K562 (cell line): ENCODE measurements at regions not wholly inside any gene's neighbourhood (a gene's known extent, or its start where the extent isn't known, plus 50 kb on each side); places are given as distances from the start of the nearest gene placed in this dataset.

ENCODE experiments used
- ATAC-seq: fragments of 200-7000 bp; cut with Tn5 transposase; 3 replicates; pipeline ENCODE4 v1.9.1; 2020; ENCODE audit warnings: moderate library complexity
- BruUV-seq: library from RNA; stranded (reverse); fragments of 400-500 nt; replicated peaks from 2 replicates; lab custom pipeline; 2021; lab: Mats Ljungman, UMichigan
- CTCF ChIA-PET: fragments of 300-600 bp; formaldehyde crosslinking; extraction: SDS; loops from one replicate; lab custom pipeline; 2021; ENCODE audit warnings: low intra/inter-chr PET ratio; lab: Yijun Ruan, JAX
- POLR2A ChIA-PET: fragments of 300-600, 350-650 bp; sonication (Branson Sonifier 250); formaldehyde crosslinking; extraction: SDS; loops from one replicate; lab custom pipeline; 2021; ENCODE audit warnings: antibody characterized with exemption, inconsistent platforms; lab: Yijun Ruan, JAX
- DNase-seq, 4 experiments: peaks; one replicate each; pipeline versions ENCODE4 v3.0.0 to v3.0.0-alpha.2; 2011 to 2018; ENCODE audit warnings: low spot score in 3 of 4, mixed read lengths in 3 of 4; ENCODE audit errors: extremely low read depth in 1 of 4
- FAIRE-seq: peaks from 2 replicates; lab custom pipeline; 2011; peaks lifted over from hg19 to GRCh38; lab: Jason Lieb, UNC
- H2AFZ ChIP-seq: 2 replicates; pipeline ENCODE4 v1.6.0; 2011; ENCODE audit warnings: low read depth, low read length, control low read depth, inconsistent platforms
- H3K27ac ChIP-seq: fragments of 200-600 bp; 3 replicates; pipeline ENCODE4 v1.8.0; 2011; ENCODE audit warnings: low read depth, mild to moderate bottlenecking, control low read depth, inconsistent platforms, low read length, moderate library complexity, mixed read lengths; ENCODE audit errors: extremely low read depth
- H3K27me3 ChIP-seq, 2 experiments: fragments of 300-600 bp in 1 of 2; 2 replicates in 1 of 2; 3 replicates in 1 of 2; pipeline versions ENCODE4 v1.6.0 to v1.8.0; 2011; ENCODE audit warnings: inconsistent platforms in 2 of 2, low read length in 2 of 2, mild to moderate bottlenecking in 1 of 2, mixed read lengths in 1 of 2, moderate library complexity in 1 of 2; ENCODE audit not compliant: control insufficient read depth in 2 of 2, insufficient read depth in 2 of 2
- H3K36me3 ChIP-seq: fragments of 300-600 bp; 3 replicates; pipeline ENCODE4 v1.8.0; 2011; ENCODE audit warnings: mild to moderate bottlenecking, low read length, inconsistent platforms; ENCODE audit not compliant: control insufficient read depth, insufficient read depth
- H3K4me1 ChIP-seq, 2 experiments: fragments of 200-600 bp in 1 of 2; replicated peaks in 1 of 2; 2 replicates in 1 of 2; 3 replicates in 1 of 2; pipeline versions ENCODE4 v1.5.1 to v1.8.0; 2011; ENCODE audit warnings: inconsistent platforms in 2 of 2, low read length in 2 of 2, mild to moderate bottlenecking in 1 of 2, mixed read lengths in 1 of 2, moderate library complexity in 1 of 2; ENCODE audit not compliant: control insufficient read depth in 2 of 2, insufficient read depth in 2 of 2
- H3K4me2 ChIP-seq: 2 replicates; pipeline ENCODE4 v1.6.1; 2011; ENCODE audit warnings: low read length, control low read depth, inconsistent platforms, mixed read lengths; ENCODE audit not compliant: insufficient read depth
- H3K4me3 ChIP-seq: fragments of 200-600 bp; sonication (generic), shearing (Covaris generic); 2 replicates; pipeline ENCODE4 v1.5.1; 2016; ENCODE audit warnings: control low read depth, inconsistent platforms
- H3K79me2 ChIP-seq: fragments of 200-600 bp; 3 replicates; pipeline ENCODE4 v1.8.0; 2011; ENCODE audit warnings: low read length, inconsistent platforms; ENCODE audit not compliant: control insufficient read depth, insufficient read depth
- H3K9ac ChIP-seq, 2 experiments: 2 replicates each; pipeline versions ENCODE4 v1.6.0 to v1.6.1; 2011; ENCODE audit warnings: low read depth in 2 of 2, low read length in 2 of 2, control low read depth in 1 of 2, inconsistent platforms in 1 of 2, mild to moderate bottlenecking in 1 of 2, mixed read lengths in 1 of 2; ENCODE audit not compliant: insufficient read depth in 1 of 2
- H3K9me1 ChIP-seq: one replicate; pipeline ENCODE4 v1.6.0; 2011; ENCODE audit warnings: inconsistent platforms, mild to moderate bottlenecking, low read length, moderate library complexity; ENCODE audit not compliant: control insufficient read depth, insufficient read depth
- H3K9me3 ChIP-seq: replicated peaks from 2 replicates; pipeline ENCODE4 v1.5.1; 2011; ENCODE audit warnings: low read depth, low read length, inconsistent platforms; ENCODE audit not compliant: control insufficient read depth, insufficient read depth
- H4K20me1 ChIP-seq: replicated peaks from 2 replicates; pipeline ENCODE4 v1.6.1; 2011; ENCODE audit warnings: low read length, inconsistent platforms, mixed read lengths; ENCODE audit not compliant: control insufficient read depth, insufficient read depth
- BDP1 ChIP-seq: IDR thresholded peaks from 3 replicates; pipeline ENCODE4 v1.6.1; 2011; ENCODE audit not compliant: insufficient read length, insufficient read depth
- CC2D1A ChIP-seq: fragments of 450-650 bp; IDR thresholded peaks from 2 replicates; pipeline ENCODE4 v1.6.1; 2017; ENCODE audit warnings: mild to moderate bottlenecking
- FOXA1 ChIP-seq: fragments of 450-650 bp; IDR thresholded peaks from 2 replicates; pipeline ENCODE4 v1.6.1; 2016; ENCODE audit warnings: mild to moderate bottlenecking, borderline replicate concordance
- GMEB1 ChIP-seq: fragments of 250-450 bp; sonication (Bioruptor Pico); IDR thresholded peaks from 2 replicates; pipeline ENCODE4 v1.4.0; 2020; ENCODE audit warnings: mild to moderate bottlenecking
- MAX ChIP-seq: sonication (generic); formaldehyde crosslinking; IDR thresholded peaks from 2 replicates; pipeline ENCODE4 v1.9.0; 2022; ENCODE audit warnings: mild to moderate bottlenecking, missing genetic modification reagents
- MEF2A ChIP-seq: IDR thresholded peaks from 2 replicates; pipeline ENCODE4 v1.6.1; 2011; ENCODE audit warnings: low read depth, mild to moderate bottlenecking, low read length, moderate library complexity; ENCODE audit not compliant: control insufficient read depth
- NFE2 ChIP-seq: IDR thresholded peaks from 2 replicates; pipeline ENCODE4 v1.6.1; 2014; ENCODE audit warnings: antibody characterized with exemption, low read depth
- RB1 ChIP-seq: fragments of 450-650 bp; IDR thresholded peaks from 2 replicates; pipeline ENCODE4 v1.6.1; 2017; ENCODE audit warnings: low read depth, mild to moderate bottlenecking
- RERE ChIP-seq: sonication (generic); formaldehyde crosslinking; IDR thresholded peaks from 2 replicates; pipeline ENCODE4 v1.8.0; 2023; ENCODE audit warnings: missing genetic modification reagents, mild to moderate bottlenecking, borderline replicate concordance
- ZC3H4 ChIP-seq: sonication (generic); formaldehyde crosslinking; IDR thresholded peaks from 2 replicates; pipeline ENCODE4 v1.9.0; 2021; ENCODE audit warnings: missing genetic modification reagents, borderline replicate concordance
- ZNF253 ChIP-seq: fragments of 250-450 bp; sonication (Bioruptor Pico); conservative IDR thresholded peaks from 2 replicates; pipeline ENCODE4 v1.6.1; 2021; ENCODE audit warnings: mild to moderate bottlenecking
- ZNF316 ChIP-seq: fragments of 450-650 bp; IDR thresholded peaks from 2 replicates; pipeline ENCODE4 v1.6.1; 2016
- ZNF347 ChIP-seq: fragments of 450-650 bp; formaldehyde crosslinking; IDR thresholded peaks from 2 replicates; pipeline ENCODE4 v1.4.0; 2020; ENCODE audit warnings: low read depth, mild to moderate bottlenecking, moderate library complexity
- ZNF551 ChIP-seq: fragments of 250-450 bp; sonication (Bioruptor Pico); IDR thresholded peaks from 2 replicates; pipeline ENCODE4 v1.5.0; 2021; ENCODE audit warnings: mild to moderate bottlenecking, moderate library complexity
- ZNF586 ChIP-seq: fragments of 450-650 bp; formaldehyde crosslinking; conservative IDR thresholded peaks from 2 replicates; pipeline ENCODE4 v1.4.0; 2020; ENCODE audit warnings: mild to moderate bottlenecking, moderate library complexity
- WGBS: fragments of 100-300 bp; shearing (Covaris generic); methylation state at CpG from one replicate; pipeline ENCODE4 v1.1.6; 2016; ENCODE audit warnings: low coverage, mixed read lengths; ENCODE audit not compliant: insufficient coverage; ENCODE audit errors: missing lambda C conversion rate; 5-methylcytosine and 5-hydroxymethylcytosine counted together
- in situ Hi-C: fragments of 300-500 bp; cut with MboI; formaldehyde crosslinking; loops from 4 replicates; pipeline ENCODE4 v1.15.0; 2018; ENCODE audit warnings: inconsistent platforms, mixed read lengths
- intact Hi-C: fragments of 100-400 bp; cut with micrococcal nuclease; formaldehyde crosslinking; loops from 2 replicates; pipeline ENCODE4 v1.14.2; 2022

- TF ChIP-seq GMEB1 (CRISPR knock-in tag), result no peak
- TF ChIP-seq NFE2, result no peak
- no peak for TF ChIP-seq ZNF253
- TF ChIP-seq RB1, result no peak
- TF ChIP-seq ZNF347, result no peak
- no peak for TF ChIP-seq MAX (CRISPR knock-in tag)
- no peak for TF ChIP-seq ZNF586 (CRISPR knock-in tag)
- TF ChIP-seq ZNF551 (CRISPR knock-in tag), result no peak
- TF ChIP-seq MEF2A, result no peak
- no peak for TF ChIP-seq ZC3H4 (CRISPR knock-in tag)
Observed at GRCh38 chr18:77669331-77669730, 419.7 kb downstream of the GALR1 start (continued).

- FAIRE-seq, result no peak
- Histone ChIP-seq H3K36me3 (no peaks in the 10 kb centered on the region), H3K79me2 (no peaks in the 10 kb centered on the region), H3K9ac (no peak overlapping the region), H3K4me1 (no peaks in the 10 kb centered on the region), H2AFZ (no peak overlapping the region), H4K20me1 (no peaks in the 10 kb centered on the region), H3K4me3 (no peak overlapping the region), H3K27ac (no peak overlapping the region), H3K4me2 (no peak overlapping the region), H3K9me3 (no peaks in the 10 kb centered on the region), H3K27me3 (peaks cover 0 to 12% of the 10 kb centered on the region in 2 experiments; a peak in 2 of 5 replicates), H3K9me1 (no peaks in the 10 kb centered on the region)
- in situ Hi-C loops, result no loop called here
- TF ChIP-seq ZNF316, result no peak
- TF ChIP-seq RERE, result no peak
- no peak for TF ChIP-seq FOXA1
- TF ChIP-seq CC2D1A, result no peak
- no peak for TF ChIP-seq BDP1
- DNase-seq, result peak in 1 of 4 experiments; percentile 3
- no peak for ATAC-seq
- WGBS, result 13% methylated on average over 20 of the region's 23 CpGs
- BruUV-seq, result no TSS peak
- ChIA-PET POLR2A (no interaction called here), CTCF (no interaction called here)
- intact Hi-C loops, result no loop called here
Observed at GRCh38 chr18:77671456-77672167, 422.0 kb downstream of the GALR1 start.
